ENCODE measurements at regions not wholly inside any gene's neighbourhood (a gene's known extent, or its start where the extent isn't known, plus 50 kb on each side); places are given as distances from the start of the nearest gene placed in this dataset.

GRCh38 chr2:15797231-15797938 lies 143.0 kb upstream of the MYCN start:
- TF ChIP-seq EZH2 (IDR thresholded peaks at IDR 0.05; ENCODE audit: insufficient read depth, low read length) (no peak), CTCF (IDR thresholded peaks at IDR 0.05; ENCODE audit: insufficient read depth, low read depth, low read length) (no peak)
- no peaks in the 10 kb centered on the region for H3K36me3 ChIP-seq (ENCODE audit: insufficient read depth, low read length)
- no peaks in the 10 kb centered on the region for H3K9me3 ChIP-seq (ENCODE audit: insufficient read depth, low read depth, low read length)
- H3K4me3 ChIP-seq (ENCODE audit: insufficient read depth, low read depth, low read length): no peak overlapping the region
- Mint-ChIP-seq H3K27me3 (ENCODE audit: low read depth, unreplicated experiment) (peaks cover 26% of the 10 kb centered on the region), H3K36me3 (ENCODE audit: low read depth, unreplicated experiment) (no peaks in the 10 kb centered on the region), H3K9me3 (ENCODE audit: unreplicated experiment) (no peaks in the 10 kb centered on the region), H3K4me3 (ENCODE audit: unreplicated experiment) (no peak overlapping the region), H3K4me1 (ENCODE audit: low read depth, unreplicated experiment) (peaks cover 10% of the 10 kb centered on the region), H3K27ac (ENCODE audit: unreplicated experiment) (no peak overlapping the region)
- no peak overlapping the region for H3K9ac ChIP-seq (ENCODE audit: low read length)
- DNase-seq (ENCODE audit: low read depth): no peak
- no peaks in the 10 kb centered on the region for H3K79me2 ChIP-seq (ENCODE audit: insufficient read depth, low read length)
- FAIRE-seq: no peak
- no peaks in the 10 kb centered on the region for H4K20me1 ChIP-seq (ENCODE audit: insufficient read depth, low read length)
- no peak overlapping the region for H2AFZ ChIP-seq (ENCODE audit: low read depth, low read length)
- peaks cover 2% of the 10 kb centered on the region for H3K27me3 ChIP-seq (ENCODE audit: insufficient read depth, low read length)
- H3K4me2 ChIP-seq (ENCODE audit: low read length): no peak overlapping the region
- no peaks in the 10 kb centered on the region for H3K4me1 ChIP-seq (ENCODE audit: insufficient read depth, low read length)
- H3K27ac ChIP-seq (ENCODE audit: low read depth, low read length): no peak overlapping the region

GRCh38 chr2:15797939-15798281 lies 142.4 kb upstream of the MYCN start:
- H3K27ac Mint-ChIP-seq (ENCODE audit: unreplicated experiment): no peak overlapping the region
- DNase-seq (ENCODE audit: low read depth): no peak
- Histone ChIP-seq H3K4me2 (ENCODE audit: low read length) (no peak overlapping the region), H3K9me3 (ENCODE audit: insufficient read depth, low read depth, low read length) (no peaks in the 10 kb centered on the region), H3K36me3 (ENCODE audit: insufficient read depth, low read length) (no peaks in the 10 kb centered on the region), H3K9ac (ENCODE audit: low read length) (no peak overlapping the region), H3K27me3 (ENCODE audit: insufficient read depth, low read length) (peaks cover 2% of the 10 kb centered on the region), H4K20me1 (ENCODE audit: insufficient read depth, low read length) (no peaks in the 10 kb centered on the region), H3K4me3 (ENCODE audit: insufficient read depth, low read depth, low read length) (no peak overlapping the region), H2AFZ (ENCODE audit: low read depth, low read length) (no peak overlapping the region), H3K27ac (ENCODE audit: low read depth, low read length) (no peak overlapping the region), H3K4me1 (ENCODE audit: insufficient read depth, low read length) (no peaks in the 10 kb centered on the region), H3K79me2 (ENCODE audit: insufficient read depth, low read length) (no peaks in the 10 kb centered on the region)
- peaks cover 10% of the 10 kb centered on the region for H3K4me1 Mint-ChIP-seq (ENCODE audit: low read depth, unreplicated experiment)
- H3K27me3 Mint-ChIP-seq (ENCODE audit: low read depth, unreplicated experiment): peaks cover 26% of the 10 kb centered on the region
- FAIRE-seq: no peak
- H3K9me3 Mint-ChIP-seq (ENCODE audit: unreplicated experiment): no peaks in the 10 kb centered on the region
- peak overlapping the region; percentile 41 for H3K4me3 Mint-ChIP-seq (ENCODE audit: unreplicated experiment)
- H3K36me3 Mint-ChIP-seq (ENCODE audit: low read depth, unreplicated experiment): no peaks in the 10 kb centered on the region
- TF ChIP-seq EZH2 (IDR thresholded peaks at IDR 0.05; ENCODE audit: insufficient read depth, low read length) (no peak), CTCF (IDR thresholded peaks at IDR 0.05; ENCODE audit: insufficient read depth, low read depth, low read length) (no peak)

GRCh38 chr2:15798701-15799431 lies 141.5 kb upstream of the MYCN start:
- H3K79me2 ChIP-seq (ENCODE audit: insufficient read depth, low read length): no peaks in the 10 kb centered on the region
- no peak overlapping the region for H3K27ac Mint-ChIP-seq (ENCODE audit: unreplicated experiment)
- no peak overlapping the region for H3K4me2 ChIP-seq (ENCODE audit: low read length)
- no peak overlapping the region for H3K4me3 Mint-ChIP-seq (ENCODE audit: unreplicated experiment)
- no peak overlapping the region for H2AFZ ChIP-seq (ENCODE audit: low read depth, low read length)
- FAIRE-seq (no peak), DNase-seq (ENCODE audit: low read depth) (no peak)
- no peak for TF ChIP-seq CTCF (IDR thresholded peaks at IDR 0.05; ENCODE audit: insufficient read depth, low read depth, low read length)
- TF ChIP-seq EZH2 (IDR thresholded peaks at IDR 0.05; ENCODE audit: insufficient read depth, low read length): no peak
- H3K27me3 Mint-ChIP-seq (ENCODE audit: low read depth, unreplicated experiment): peaks cover 24% of the 10 kb centered on the region
- H3K36me3 Mint-ChIP-seq (ENCODE audit: low read depth, unreplicated experiment): no peaks in the 10 kb centered on the region
- peaks cover 10% of the 10 kb centered on the region for H3K4me1 Mint-ChIP-seq (ENCODE audit: low read depth, unreplicated experiment)
- no peak overlapping the region for H3K27ac ChIP-seq (ENCODE audit: low read depth, low read length)
- H3K4me1 ChIP-seq (ENCODE audit: insufficient read depth, low read length): no peaks in the 10 kb centered on the region
- peaks cover 2% of the 10 kb centered on the region for H3K27me3 ChIP-seq (ENCODE audit: insufficient read depth, low read length)
- no peaks in the 10 kb centered on the region for H4K20me1 ChIP-seq (ENCODE audit: insufficient read depth, low read length)
- no peaks in the 10 kb centered on the region for H3K36me3 ChIP-seq (ENCODE audit: insufficient read depth, low read length)
- no peaks in the 10 kb centered on the region for H3K9me3 Mint-ChIP-seq (ENCODE audit: unreplicated experiment)
- no peaks in the 10 kb centered on the region for H3K9me3 ChIP-seq (ENCODE audit: insufficient read depth, low read depth, low read length)
- H3K4me3 ChIP-seq (ENCODE audit: insufficient read depth, low read depth, low read length): no peak overlapping the region
- no peak overlapping the region for H3K9ac ChIP-seq (ENCODE audit: low read length)

Measured in astrocyte (in vitro differentiated cells and primary cell).